Upper lobe of left lung (tissue), 6 donors: ENCODE measurements at regions not wholly inside any gene's neighbourhood (a gene's known extent, or its start where the extent isn't known, plus 50 kb on each side); places are given as distances from the start of the nearest gene placed in this dataset.
"Not testable (repeated sequence)": the region's sequence is repeated elsewhere in the genome, so short reads cannot be mapped to it uniquely, and the experiment has no call there.

Experiments used
- ATAC-seq, 2 donors: fragments of 200-7000 bp; cut with Tn5 transposase; one replicate each; pipeline ENCODE4 v1.9.1; 2022; ENCODE audit warnings: mild to moderate bottlenecking in 2 of 2, moderate library complexity in 2 of 2; ENCODE audit not compliant: low FRiP score in 2 of 2
- DNase-seq, 2 donors: peaks; one replicate each; pipeline ENCODE4 v3.0.0-alpha.2; 2019 to 2020
- H3K27ac ChIP-seq, 4 donors: fragments of 200-600 bp; sonication (generic); one replicate each; pipeline ENCODE4 v1.5.1; 2016 to 2019
- H3K27me3 ChIP-seq, 4 donors: fragments of 200-600 bp; sonication (generic); one replicate each; pipeline ENCODE4 v1.5.1; 2017 to 2019
- H3K36me3 ChIP-seq, 4 donors: fragments of 200-600 bp; sonication (generic); one replicate each; pipeline ENCODE4 v1.5.1; 2016 to 2019
- H3K4me1 ChIP-seq, 4 donors: fragments of 200-600 bp; sonication (generic); one replicate each; pipeline ENCODE4 v1.5.1; 2018 to 2019
- H3K4me3 ChIP-seq, 4 donors: fragments of 200-600 bp; sonication (generic); one replicate each; pipeline ENCODE4 v1.5.1; 2017 to 2019; ENCODE audit warnings: mild to moderate bottlenecking in 2 of 4, moderate library complexity in 1 of 4
- H3K9me3 ChIP-seq, 4 donors: fragments of 200-600 bp; sonication (generic); one replicate each; pipeline ENCODE4 v1.5.1; 2018 to 2019
- CTCF ChIP-seq, 6 experiments: fragments of 450-650 bp in 4 of 6; fragments of 200-600 bp in 2 of 6; sonication (generic) in 2 of 6; IDR thresholded peaks; one replicate each; pipeline ENCODE4 v1.5.1; 2016 to 2019; ENCODE audit warnings: antibody characterized with exemption in 6 of 6
- EP300 ChIP-seq, 4 donors: sonication (generic); formaldehyde crosslinking; IDR thresholded peaks; one replicate each; pipeline ENCODE4 v1.5.1; 2017; ENCODE audit warnings: antibody characterized with exemption in 4 of 4, control low read depth in 2 of 4
- POLR2A ChIP-seq, 4 donors: fragments of 450-650 bp; IDR thresholded peaks; one replicate each; pipeline ENCODE4 v1.5.1; 2016 to 2017; ENCODE audit warnings: antibody characterized with exemption in 4 of 4, mild to moderate bottlenecking in 2 of 4
- POLR2AphosphoS5 ChIP-seq, 2 donors: sonication (generic); formaldehyde crosslinking; IDR thresholded peaks; one replicate each; pipeline ENCODE4 v1.5.1; 2017; ENCODE audit warnings: antibody characterized with exemption in 2 of 2
- WGBS, 2 donors: methylation state at CpG; one replicate each; pipeline ENCODE4 v1.1.5; 2017 to 2018; 5-methylcytosine and 5-hydroxymethylcytosine counted together
- donor health status: DM: no; HTN: no; CAD: no; lungs with moderate emphysema.
- donor health status: DM: no; HTN: yes; CAD: no; lungs with severe emphysema.

GRCh38 chr2:90069290-90069894, 1377.9 kb downstream of the RPIA start:
- peak; percentile 22 to 85 for DNase-seq
- no peaks in the 10 kb centered on the region for H3K9me3 ChIP-seq
- no peaks in the 10 kb centered on the region for H3K36me3 ChIP-seq
- 34 to 44% methylated on average over 9 to 13 of the region's 13 CpGs for WGBS, 2 donors
- no peak overlapping the region for H3K27ac ChIP-seq
- no peak overlapping the region for H3K4me3 ChIP-seq
- no peaks in the 10 kb centered on the region for H3K4me1 ChIP-seq
- TF ChIP-seq CTCF (IDR thresholded peaks at IDR 0.05) = peak in 4 of 6 experiments; percentile 2 to 33 (median 16)
- no peak for TF ChIP-seq EP300 (IDR thresholded peaks at IDR 0.05)
- no peaks in the 10 kb centered on the region for H3K27me3 ChIP-seq
- peak in 1 of 2 donors; percentile 67 for ATAC-seq

GRCh38 chr2:90076311-90076710, 1384.8 kb downstream of the RPIA start:
- Histone ChIP-seq H3K4me3 (no peak overlapping the region), H3K27ac (no peak overlapping the region), H3K9me3 (no peaks in the 10 kb centered on the region), H3K4me1 (no peaks in the 10 kb centered on the region), H3K27me3 (no peaks in the 10 kb centered on the region), H3K36me3 (no peaks in the 10 kb centered on the region)
- ATAC-seq (no peak), DNase-seq (no peak)
- TF ChIP-seq POLR2AphosphoS5 (IDR thresholded peaks at IDR 0.05) (no peak), EP300 (IDR thresholded peaks at IDR 0.05) (no peak), CTCF (IDR thresholded peaks at IDR 0.05) (no peak), POLR2A (IDR thresholded peaks at IDR 0.05) (no peak)
- WGBS, 2 donors = 31 to 35% methylated on average over 1 to 3 of the region's 3 CpGs

GRCh38 chr2:90077948-90078347, 1386.5 kb downstream of the RPIA start:
- TF ChIP-seq EP300 (IDR thresholded peaks at IDR 0.05) = no peak
- TF ChIP-seq POLR2A (IDR thresholded peaks at IDR 0.05) = no peak
- no peak for TF ChIP-seq CTCF (IDR thresholded peaks at IDR 0.05)
- no peak for TF ChIP-seq POLR2AphosphoS5 (IDR thresholded peaks at IDR 0.05)
- Histone ChIP-seq H3K9me3 (no peaks in the 10 kb centered on the region), H3K27me3 (no peaks in the 10 kb centered on the region), H3K27ac (no peak overlapping the region), H3K36me3 (no peaks in the 10 kb centered on the region), H3K4me1 (no peaks in the 10 kb centered on the region), H3K4me3 (no peak overlapping the region)
- no peak for ATAC-seq
- 68 to 72% methylated on average over 2 of the region's 2 CpGs for WGBS, 2 donors
- DNase-seq = no peak

DNA sequence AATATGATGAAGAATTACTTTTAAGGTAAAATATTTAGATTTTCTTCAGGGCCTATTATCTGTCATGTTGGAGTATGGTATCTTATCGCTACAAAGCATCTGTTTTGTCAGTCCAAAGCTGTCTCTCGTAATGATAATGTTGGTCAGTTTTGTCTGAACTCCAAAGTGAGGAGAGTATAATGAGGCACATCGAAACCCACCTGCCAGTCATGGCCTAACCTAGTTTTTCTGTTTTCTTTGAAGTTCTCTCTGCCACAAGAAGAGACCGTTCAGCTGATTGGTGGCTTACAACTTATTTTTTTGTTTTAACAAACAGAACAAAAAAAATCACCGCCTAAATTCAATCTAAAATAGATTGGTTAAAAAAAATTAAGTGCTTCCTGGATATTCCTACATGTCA, 1387.9 kb downstream of the RPIA start:
- no peaks in the 10 kb centered on the region for H3K27me3 ChIP-seq
- no peak overlapping the region for H3K4me3 ChIP-seq
- TF ChIP-seq EP300 (IDR thresholded peaks at IDR 0.05) (no peak), CTCF (IDR thresholded peaks at IDR 0.05) (no peak), POLR2A (IDR thresholded peaks at IDR 0.05) (no peak), POLR2AphosphoS5 (IDR thresholded peaks at IDR 0.05) (no peak)
- no peaks in the 10 kb centered on the region for H3K9me3 ChIP-seq
- H3K4me1 ChIP-seq = no peaks in the 10 kb centered on the region
- no peaks in the 10 kb centered on the region for H3K36me3 ChIP-seq
- ATAC-seq (no peak), DNase-seq (no peak)
- H3K27ac ChIP-seq = no peak overlapping the region
- 67 to 72% methylated on average over 5 of the region's 5 CpGs for WGBS, 2 donors

DNA sequence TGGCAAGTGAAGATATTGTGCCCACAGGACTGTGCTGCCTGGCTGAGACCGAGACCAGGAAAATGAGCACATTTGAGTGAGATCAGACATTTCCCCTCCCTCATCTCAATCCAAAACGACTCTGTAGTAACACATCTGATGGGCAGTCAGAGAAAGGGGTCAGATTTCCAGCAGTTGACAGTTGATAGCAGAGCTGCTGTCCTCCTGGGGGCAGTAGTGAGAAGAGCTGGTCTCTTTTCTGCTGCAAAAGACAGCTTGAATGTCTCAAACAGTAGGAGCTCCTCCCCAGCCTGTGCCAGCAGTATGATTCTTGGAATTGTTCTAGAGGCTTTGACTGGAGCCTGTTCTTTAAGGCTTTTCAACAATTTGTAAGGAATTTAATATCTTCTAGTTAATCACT, 1396.3 kb downstream of the RPIA start:
- WGBS, 2 donors = 9 to 35% methylated on average over 2 of the region's 2 CpGs
- not testable (repeated sequence) for H3K4me1 ChIP-seq, H3K27me3 ChIP-seq, H3K27ac ChIP-seq, H3K4me3 ChIP-seq, H3K36me3 ChIP-seq, ATAC-seq, DNase-seq, H3K9me3 ChIP-seq

GRCh38 chr2:90093571-90094270, 1402.2 kb downstream of the RPIA start:
- H3K27ac ChIP-seq, H3K27me3 ChIP-seq, H3K36me3 ChIP-seq, H3K9me3 ChIP-seq, H3K4me3 ChIP-seq, DNase-seq, H3K4me1 ChIP-seq: not testable (repeated sequence)
- ATAC-seq = peak in 1 of 2 donors; percentile 40
- WGBS, 2 donors = no CpG with 5 or more reads among the region's 4 CpGs

DNA sequence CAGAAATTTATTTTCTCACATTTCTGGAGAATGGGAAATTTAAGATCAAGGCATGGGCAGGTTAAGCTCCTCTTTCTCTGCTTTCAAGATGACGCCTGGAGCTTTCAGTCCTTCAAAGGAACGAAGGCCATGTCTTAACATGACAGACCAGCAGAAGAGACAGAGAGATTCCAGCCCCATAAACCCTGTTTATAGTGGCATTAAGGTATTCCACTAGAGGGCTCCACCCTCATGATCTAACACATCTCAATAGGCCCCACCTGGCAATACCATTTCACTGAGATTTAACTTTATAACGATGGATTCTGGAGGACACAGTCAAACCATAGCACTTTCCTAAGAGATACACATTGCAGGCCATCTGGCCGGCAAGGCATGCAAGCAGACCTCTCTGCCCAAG, 1406.1 kb downstream of the RPIA start:
- not testable (repeated sequence) for ATAC-seq, H3K9me3 ChIP-seq, H3K36me3 ChIP-seq, H3K27me3 ChIP-seq, H3K4me3 ChIP-seq, H3K4me1 ChIP-seq, H3K27ac ChIP-seq, DNase-seq
- WGBS, 2 donors = 73 to 79% methylated on average over 2 to 3 of the region's 4 CpGs

DNA sequence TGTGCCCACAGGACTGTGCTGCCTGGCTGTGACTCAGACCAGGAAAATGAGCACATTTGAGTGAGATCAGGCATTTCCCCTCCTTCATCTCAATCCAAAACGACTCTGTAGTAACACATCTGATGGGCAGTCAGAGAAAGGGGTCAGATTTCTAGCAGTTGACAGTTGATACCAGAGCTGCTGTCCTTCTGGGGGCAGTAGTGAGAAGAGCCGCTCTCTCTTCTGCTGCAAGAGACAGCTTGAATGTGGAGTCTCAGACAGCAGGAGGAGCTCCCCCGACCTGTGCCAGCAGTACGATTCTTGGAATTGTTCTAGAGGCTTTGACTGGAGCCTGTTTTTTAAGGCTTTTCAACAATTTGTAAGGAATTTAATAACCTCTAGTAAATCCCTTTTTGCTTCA, 1413.7 kb downstream of the RPIA start:
- 39% methylated on average over 4 of the region's 4 CpGs; no CpG with 5 or more reads in 1 of the 2 donors for WGBS, 2 donors
- H3K4me3 ChIP-seq, H3K27me3 ChIP-seq, H3K4me1 ChIP-seq, ATAC-seq, H3K36me3 ChIP-seq, DNase-seq, H3K9me3 ChIP-seq, H3K27ac ChIP-seq: not testable (repeated sequence)
